OCI-LY1 (cell line): ENCODE measurements at regions not wholly inside any gene's neighbourhood (a gene's known extent, or its start where the extent isn't known, plus 50 kb on each side); places are given as distances from the start of the nearest gene placed in this dataset.

Source experiments
- H2AFZ ChIP-seq: fragments of 200-600 bp; sonication (generic), shearing (Covaris generic); 2 replicates; pipeline ENCODE4 v1.6.0; 2014; ENCODE audit warnings: antibody characterized with exemption, mild to moderate bottlenecking, low read length
- H3F3A ChIP-seq: fragments of 200-600 bp; sonication (generic), shearing (Covaris generic); 2 replicates; pipeline ENCODE4 v1.6.0; 2014; ENCODE audit warnings: mild to moderate bottlenecking, antibody characterized with exemption, low read length, moderate library complexity; ENCODE audit not compliant: insufficient read depth
- H3K27ac ChIP-seq: fragments of 200-600 bp; sonication (generic); 2 replicates; pipeline ENCODE4 v1.5.1; 2014; ENCODE audit warnings: low read length, mixed run types, mild to moderate bottlenecking, low read depth; ENCODE audit not compliant: poor library complexity, severe bottlenecking
- H3K27me3 ChIP-seq: fragments of 200-600 bp; sonication (generic); 2 replicates; pipeline ENCODE4 v1.6.0; 2014; ENCODE audit warnings: antibody characterized with exemption, mild to moderate bottlenecking, low read length, moderate library complexity; ENCODE audit not compliant: insufficient read depth
- H3K36me3 ChIP-seq: fragments of 200-600 bp; sonication (generic); 2 replicates; pipeline ENCODE4 v1.6.1; 2014; ENCODE audit warnings: mild to moderate bottlenecking, antibody characterized with exemption, low read length, moderate library complexity, mixed read lengths; ENCODE audit not compliant: insufficient read depth
- H3K4me1 ChIP-seq: fragments of 200-600 bp; sonication (generic); 2 replicates; pipeline ENCODE4 v1.5.1; 2014; ENCODE audit warnings: mild to moderate bottlenecking, low read length, moderate library complexity; ENCODE audit not compliant: insufficient read depth, severe bottlenecking
- H3K4me2 ChIP-seq: fragments of 200-600 bp; sonication (generic), shearing (Covaris generic); 2 replicates; pipeline ENCODE4 v1.6.1; 2014; ENCODE audit warnings: low read length
- H3K4me3 ChIP-seq: fragments of 200-600 bp; sonication (generic); 2 replicates; pipeline ENCODE4 v1.5.1; 2014; ENCODE audit warnings: low read length, low read depth, mild to moderate bottlenecking, mixed read lengths; ENCODE audit not compliant: poor library complexity, severe bottlenecking
- H3K79me2 ChIP-seq: fragments of 200-600 bp; shearing (Covaris generic); 2 replicates; pipeline ENCODE4 v1.6.1; 2016; ENCODE audit warnings: mixed run types, low read length, mixed read lengths; ENCODE audit not compliant: insufficient read depth
- H3K9ac ChIP-seq: fragments of 200-600 bp; sonication (generic), shearing (Covaris generic); 2 replicates; pipeline ENCODE4 v1.6.1; 2014; ENCODE audit warnings: mild to moderate bottlenecking, low read length, mixed read lengths
- H3K9me2 ChIP-seq: fragments of 200-600 bp; sonication (generic), shearing (Covaris generic); 2 replicates; pipeline ENCODE4 v1.6.1; 2014; ENCODE audit warnings: low read depth, mild to moderate bottlenecking, low read length, mixed read lengths
- H3K9me3 ChIP-seq: fragments of 200-600 bp; shearing (Covaris generic); 2 replicates; pipeline ENCODE4 v1.6.1; 2014; ENCODE audit warnings: low read length, mixed read lengths
- H4K20me1 ChIP-seq: fragments of 200-600 bp; sonication (generic), shearing (Covaris generic); 2 replicates; pipeline ENCODE4 v1.6.0; 2016; ENCODE audit warnings: mild to moderate bottlenecking, low read length; ENCODE audit not compliant: insufficient read depth
- EZH2 ChIP-seq: fragments of 200-600 bp; sonication (generic), shearing (Covaris generic); IDR thresholded peaks from 2 replicates; pipeline ENCODE4 v1.8.0; 2017; ENCODE audit warnings: borderline replicate concordance, mixed run types, mild to moderate bottlenecking, antibody characterized with exemption, low read length, moderate library complexity, mixed read lengths
- TF ChIP-seq, protein P1 (sequence below): fragments of 200-600 bp; sonication (generic), shearing (Covaris generic); IDR thresholded peaks from 2 replicates; pipeline ENCODE4 v1.5.1; 2017; ENCODE audit warnings: mild to moderate bottlenecking, antibody characterized with exemption, low read length, moderate library complexity, mixed read lengths

DNA sequence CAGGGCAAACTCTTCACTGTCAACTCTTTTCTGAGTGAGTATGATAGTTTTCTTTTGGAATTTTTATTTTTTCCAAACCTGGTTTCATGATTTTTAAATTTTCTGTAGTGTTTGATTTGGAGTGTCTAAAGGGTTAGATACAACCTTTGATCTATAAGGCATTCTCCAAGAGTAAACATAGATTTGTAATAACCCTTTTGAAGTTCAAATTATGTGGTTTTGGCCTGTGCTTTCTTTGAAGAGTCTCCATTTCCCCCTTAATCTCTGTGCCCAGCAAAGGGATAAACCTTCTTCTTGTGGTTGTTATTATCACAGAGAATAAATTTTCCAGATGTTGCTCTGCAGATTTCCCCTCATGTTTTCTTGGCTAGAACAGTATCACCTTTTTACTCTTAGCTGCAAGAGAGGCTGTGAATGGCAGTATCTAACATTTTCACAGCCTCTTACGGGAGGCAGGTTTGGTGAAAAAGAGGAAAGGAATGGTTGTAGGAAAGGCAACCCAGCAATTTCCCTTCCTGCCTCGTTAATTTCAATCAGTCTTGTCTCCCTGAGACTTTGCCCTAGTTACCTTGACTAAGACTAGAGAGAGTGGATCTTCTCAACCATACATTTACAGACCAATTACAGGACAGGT, 83.3 kb upstream of the AKIRIN2 start:
- H2AFZ ChIP-seq, result no peak overlapping the region

DNA sequence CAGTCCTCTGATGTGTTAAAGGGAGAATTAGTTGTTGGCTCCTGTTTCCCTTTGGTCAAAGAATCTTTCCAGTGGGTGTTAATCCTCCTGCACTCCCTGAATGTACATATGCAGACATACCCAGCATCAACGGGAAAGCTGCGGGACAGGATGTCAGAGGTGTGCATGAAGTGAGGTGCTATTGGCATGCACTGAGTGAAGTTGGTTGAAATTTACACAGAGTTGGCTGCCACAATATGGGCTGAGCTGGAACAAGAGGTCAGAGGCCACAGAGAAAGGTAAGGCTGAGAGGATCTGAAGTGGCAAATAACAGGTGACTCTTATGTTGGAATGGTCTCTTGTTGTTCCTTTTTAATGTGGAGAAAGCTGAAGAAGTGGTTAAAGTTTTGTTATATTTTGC, 82.7 kb upstream of the AKIRIN2 start:
- Histone ChIP-seq H3F3A (no peaks in the 10 kb centered on the region), H3K9me2 (no peaks in the 10 kb centered on the region), H3K9ac (no peak overlapping the region), H2AFZ (no peak overlapping the region), H3K27ac (no peak overlapping the region), H3K9me3 (no peaks in the 10 kb centered on the region), H3K4me1 (no peaks in the 10 kb centered on the region), H3K27me3 (no peaks in the 10 kb centered on the region), H3K4me3 (no peak overlapping the region), H4K20me1 (no peaks in the 10 kb centered on the region), H3K4me2 (no peak overlapping the region), H3K36me3 (no peaks in the 10 kb centered on the region), H3K79me2 (no peaks in the 10 kb centered on the region)
- TF ChIP-seq, protein P1, sequence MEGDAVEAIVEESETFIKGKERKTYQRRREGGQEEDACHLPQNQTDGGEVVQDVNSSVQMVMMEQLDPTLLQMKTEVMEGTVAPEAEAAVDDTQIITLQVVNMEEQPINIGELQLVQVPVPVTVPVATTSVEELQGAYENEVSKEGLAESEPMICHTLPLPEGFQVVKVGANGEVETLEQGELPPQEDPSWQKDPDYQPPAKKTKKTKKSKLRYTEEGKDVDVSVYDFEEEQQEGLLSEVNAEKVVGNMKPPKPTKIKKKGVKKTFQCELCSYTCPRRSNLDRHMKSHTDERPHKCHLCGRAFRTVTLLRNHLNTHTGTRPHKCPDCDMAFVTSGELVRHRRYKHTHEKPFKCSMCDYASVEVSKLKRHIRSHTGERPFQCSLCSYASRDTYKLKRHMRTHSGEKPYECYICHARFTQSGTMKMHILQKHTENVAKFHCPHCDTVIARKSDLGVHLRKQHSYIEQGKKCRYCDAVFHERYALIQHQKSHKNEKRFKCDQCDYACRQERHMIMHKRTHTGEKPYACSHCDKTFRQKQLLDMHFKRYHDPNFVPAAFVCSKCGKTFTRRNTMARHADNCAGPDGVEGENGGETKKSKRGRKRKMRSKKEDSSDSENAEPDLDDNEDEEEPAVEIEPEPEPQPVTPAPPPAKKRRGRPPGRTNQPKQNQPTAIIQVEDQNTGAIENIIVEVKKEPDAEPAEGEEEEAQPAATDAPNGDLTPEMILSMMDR, result no peak
- TF ChIP-seq EZH2, result no peak

More for the DNA sequence above, 83.3 kb upstream of the AKIRIN2 start:
- Histone ChIP-seq H3K27me3 (no peaks in the 10 kb centered on the region), H4K20me1 (no peaks in the 10 kb centered on the region), H3K27ac (no peak overlapping the region), H3K9me3 (no peaks in the 10 kb centered on the region), H3K9me2 (no peaks in the 10 kb centered on the region), H3K36me3 (no peaks in the 10 kb centered on the region), H3K4me3 (no peak overlapping the region), H3K4me1 (no peaks in the 10 kb centered on the region), H3F3A (no peaks in the 10 kb centered on the region), H3K79me2 (no peaks in the 10 kb centered on the region), H3K9ac (no peak overlapping the region), H3K4me2 (no peak overlapping the region)
- TF ChIP-seq, protein P1, result no peak
- TF ChIP-seq EZH2, result no peak

DNA sequence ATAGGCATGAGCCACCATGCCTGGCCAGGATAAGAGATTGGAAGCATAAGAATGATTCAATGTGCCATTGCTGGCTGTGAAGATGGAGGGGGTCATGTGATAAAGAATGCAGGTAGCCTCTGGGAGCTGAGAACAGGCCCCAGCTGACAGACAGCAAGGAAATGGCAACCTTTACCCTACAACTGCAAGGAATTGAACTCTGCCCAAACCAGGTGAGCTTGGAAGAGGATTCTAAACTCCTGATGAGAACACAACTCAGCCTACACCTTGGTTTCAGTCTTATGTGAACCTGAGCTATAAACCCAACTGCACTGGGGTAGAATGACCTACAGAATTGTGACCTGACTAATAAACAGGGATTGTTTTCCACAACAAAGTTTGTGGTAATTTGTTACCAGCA, 82.0 kb upstream of the AKIRIN2 start:
- no peaks in the 10 kb centered on the region for H3K9me2 ChIP-seq
- no peaks in the 10 kb centered on the region for H3K4me1 ChIP-seq
- H4K20me1 ChIP-seq, result no peaks in the 10 kb centered on the region
- no peaks in the 10 kb centered on the region for H3F3A ChIP-seq
- no peak overlapping the region for H3K27ac ChIP-seq
- no peak overlapping the region for H3K4me2 ChIP-seq
- no peaks in the 10 kb centered on the region for H3K79me2 ChIP-seq
- H3K36me3 ChIP-seq, result no peaks in the 10 kb centered on the region
- H3K4me3 ChIP-seq, result no peak overlapping the region
- H2AFZ ChIP-seq, result no peak overlapping the region
- no peaks in the 10 kb centered on the region for H3K27me3 ChIP-seq
- H3K9me3 ChIP-seq, result no peaks in the 10 kb centered on the region
- H3K9ac ChIP-seq, result no peak overlapping the region
- TF ChIP-seq, protein P1, result no peak
- TF ChIP-seq EZH2, result no peak
